Endothelial cell (in vitro differentiated cells): ENCODE measurements at regions not wholly inside any gene's neighbourhood (a gene's known extent, or its start where the extent isn't known, plus 50 kb on each side); places are given as distances from the start of the nearest gene placed in this dataset.
"Not testable (repeated sequence)": the region's sequence is repeated elsewhere in the genome, so short reads cannot be mapped to it uniquely, and the experiment has no call there.

Source experiments
- DNase-seq: peaks from one replicate; pipeline ENCODE4 v3.0.0; 2021; ENCODE audit warnings: low spot score
- H3K27ac Mint-ChIP-seq: one replicate; pipeline ENCODE4 v1.8.0; 2021; ENCODE audit warnings: mixed read lengths, inconsistent platforms; ENCODE audit not compliant: unreplicated experiment
- H3K27me3 Mint-ChIP-seq: one replicate; pipeline ENCODE4 v1.8.0; 2021; ENCODE audit warnings: mild to moderate bottlenecking, moderate library complexity, mixed read lengths, inconsistent platforms; ENCODE audit not compliant: unreplicated experiment
- H3K36me3 Mint-ChIP-seq: one replicate; pipeline ENCODE4 v1.8.0; 2021; ENCODE audit warnings: mild to moderate bottlenecking, low read depth, mixed read lengths, inconsistent platforms; ENCODE audit not compliant: unreplicated experiment
- H3K4me1 Mint-ChIP-seq: one replicate; pipeline ENCODE4 v1.8.0; 2021; ENCODE audit warnings: mild to moderate bottlenecking, mixed read lengths, inconsistent platforms; ENCODE audit not compliant: unreplicated experiment
- H3K4me3 Mint-ChIP-seq: one replicate; pipeline ENCODE4 v1.8.0; 2021; ENCODE audit warnings: mild to moderate bottlenecking, mixed read lengths, inconsistent platforms; ENCODE audit not compliant: unreplicated experiment
- H3K9me3 Mint-ChIP-seq: one replicate; pipeline ENCODE4 v1.8.0; 2021; ENCODE audit warnings: mixed read lengths, inconsistent platforms; ENCODE audit not compliant: unreplicated experiment
- TF ChIP-seq, protein P1 (sequence below): fragments of 200-600 bp; sonication (generic); IDR thresholded peaks from one replicate; pipeline ENCODE4 v1.5.0; 2021; ENCODE audit warnings: antibody characterized with exemption; ENCODE audit not compliant: unreplicated experiment

DNA sequence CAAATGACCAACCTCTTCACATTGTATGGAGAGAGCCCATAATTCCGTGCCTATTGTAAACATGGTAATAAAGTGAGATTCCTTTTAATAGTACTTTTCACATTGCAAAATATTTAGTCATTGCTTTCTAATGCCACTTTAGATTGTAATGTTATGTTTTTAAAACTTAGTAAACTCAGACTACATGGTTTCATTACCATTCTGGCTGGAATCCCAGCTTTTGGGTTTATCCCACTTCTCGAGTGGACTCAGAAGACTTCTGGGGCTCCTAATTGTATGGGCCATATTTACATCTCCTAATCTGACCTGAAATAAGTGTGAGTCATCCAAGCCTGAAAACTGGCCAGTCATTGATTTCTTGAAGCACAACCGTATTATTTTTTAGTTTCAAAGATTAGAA is 217.6 kb downstream of the CAAP1 start:
- TF ChIP-seq, protein P1, sequence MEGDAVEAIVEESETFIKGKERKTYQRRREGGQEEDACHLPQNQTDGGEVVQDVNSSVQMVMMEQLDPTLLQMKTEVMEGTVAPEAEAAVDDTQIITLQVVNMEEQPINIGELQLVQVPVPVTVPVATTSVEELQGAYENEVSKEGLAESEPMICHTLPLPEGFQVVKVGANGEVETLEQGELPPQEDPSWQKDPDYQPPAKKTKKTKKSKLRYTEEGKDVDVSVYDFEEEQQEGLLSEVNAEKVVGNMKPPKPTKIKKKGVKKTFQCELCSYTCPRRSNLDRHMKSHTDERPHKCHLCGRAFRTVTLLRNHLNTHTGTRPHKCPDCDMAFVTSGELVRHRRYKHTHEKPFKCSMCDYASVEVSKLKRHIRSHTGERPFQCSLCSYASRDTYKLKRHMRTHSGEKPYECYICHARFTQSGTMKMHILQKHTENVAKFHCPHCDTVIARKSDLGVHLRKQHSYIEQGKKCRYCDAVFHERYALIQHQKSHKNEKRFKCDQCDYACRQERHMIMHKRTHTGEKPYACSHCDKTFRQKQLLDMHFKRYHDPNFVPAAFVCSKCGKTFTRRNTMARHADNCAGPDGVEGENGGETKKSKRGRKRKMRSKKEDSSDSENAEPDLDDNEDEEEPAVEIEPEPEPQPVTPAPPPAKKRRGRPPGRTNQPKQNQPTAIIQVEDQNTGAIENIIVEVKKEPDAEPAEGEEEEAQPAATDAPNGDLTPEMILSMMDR, result no peak
- Mint-ChIP-seq H3K9me3 (no peaks in the 10 kb centered on the region), H3K4me3 (no peak overlapping the region), H3K4me1 (peaks cover 8% of the 10 kb centered on the region), H3K27ac (no peak overlapping the region), H3K36me3 (no peaks in the 10 kb centered on the region), H3K27me3 (no peaks in the 10 kb centered on the region)
- no peak for DNase-seq

DNA sequence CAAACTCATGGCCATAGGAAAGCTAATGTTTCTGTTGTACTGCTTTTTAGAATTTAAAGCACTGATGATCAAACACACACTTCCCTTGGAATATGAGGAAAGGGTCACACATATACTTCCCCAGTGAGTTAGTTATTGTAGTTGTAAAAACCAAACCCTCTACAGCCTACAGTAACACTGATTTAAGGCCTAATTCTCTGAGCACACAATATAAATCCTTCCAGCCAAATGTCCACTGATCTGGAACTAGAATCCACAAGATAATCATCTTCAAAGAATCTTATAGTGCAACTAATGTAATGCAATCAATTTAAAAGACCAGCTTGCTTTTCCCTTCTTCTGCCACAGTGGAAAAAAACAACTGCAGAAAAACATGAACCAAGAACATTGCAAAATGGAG is 219.3 kb downstream of the CAAP1 start:
- no peak overlapping the region for H3K27ac Mint-ChIP-seq
- H3K4me1 Mint-ChIP-seq, result peaks cover 11% of the 10 kb centered on the region
- TF ChIP-seq, protein P1, result no peak
- no peak for DNase-seq
- no peaks in the 10 kb centered on the region for H3K36me3 Mint-ChIP-seq
- H3K27me3 Mint-ChIP-seq, result no peaks in the 10 kb centered on the region
- H3K4me3 Mint-ChIP-seq, result no peak overlapping the region
- H3K9me3 Mint-ChIP-seq, result no peaks in the 10 kb centered on the region

DNA sequence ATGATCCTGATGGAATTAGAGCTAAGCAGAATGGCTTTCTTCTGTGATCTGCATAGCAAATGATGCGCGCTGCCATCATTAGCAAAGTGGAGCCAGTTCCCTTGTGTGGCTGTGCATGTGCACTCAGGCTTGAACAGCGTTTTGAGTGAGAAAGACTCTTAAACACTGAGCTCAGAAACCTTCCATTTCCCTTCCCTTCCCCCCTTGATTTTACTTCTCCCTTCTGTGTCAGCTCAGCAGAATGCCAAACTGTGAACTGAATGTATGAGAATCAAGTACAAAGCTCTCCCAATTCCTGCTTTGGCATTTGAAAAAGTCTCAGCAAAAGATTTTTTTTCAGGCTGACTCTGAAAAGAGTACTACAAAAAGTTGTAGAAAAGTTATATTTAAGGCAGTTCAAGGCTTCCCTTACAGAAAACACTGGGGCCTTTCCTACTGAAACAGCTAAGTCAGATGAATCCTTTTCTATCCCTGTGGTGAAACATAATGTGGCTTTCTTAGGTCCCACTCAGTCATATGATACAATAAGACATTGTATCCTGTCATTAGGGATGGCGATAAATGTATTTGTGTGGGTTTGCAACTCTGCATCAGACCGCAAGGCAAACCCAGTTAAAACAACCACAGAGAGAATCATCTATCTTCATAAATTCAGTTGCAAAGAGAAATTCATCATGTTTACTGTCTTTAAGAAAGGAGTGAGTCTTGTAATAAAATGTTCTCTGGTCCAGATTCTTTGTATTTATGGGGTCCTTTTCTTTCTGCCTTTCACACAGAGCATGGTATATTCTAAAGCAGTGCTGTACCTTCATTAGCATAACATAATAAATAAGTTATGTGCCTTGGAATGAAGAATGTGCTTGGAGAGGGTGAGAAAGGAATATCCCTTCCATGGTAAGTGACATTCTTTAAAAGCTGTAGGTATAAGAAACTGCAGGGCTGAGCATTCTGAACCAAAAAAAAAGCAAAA is 222.6 kb downstream of the CAAP1 start:
- TF ChIP-seq, protein P1, result no peak
- no peak for DNase-seq
- Mint-ChIP-seq H3K27ac (no peak overlapping the region), H3K4me1 (peaks cover 3% of the 10 kb centered on the region), H3K36me3 (no peaks in the 10 kb centered on the region), H3K4me3 (no peak overlapping the region), H3K27me3 (peaks cover 2% of the 10 kb centered on the region), H3K9me3 (no peaks in the 10 kb centered on the region)

DNA sequence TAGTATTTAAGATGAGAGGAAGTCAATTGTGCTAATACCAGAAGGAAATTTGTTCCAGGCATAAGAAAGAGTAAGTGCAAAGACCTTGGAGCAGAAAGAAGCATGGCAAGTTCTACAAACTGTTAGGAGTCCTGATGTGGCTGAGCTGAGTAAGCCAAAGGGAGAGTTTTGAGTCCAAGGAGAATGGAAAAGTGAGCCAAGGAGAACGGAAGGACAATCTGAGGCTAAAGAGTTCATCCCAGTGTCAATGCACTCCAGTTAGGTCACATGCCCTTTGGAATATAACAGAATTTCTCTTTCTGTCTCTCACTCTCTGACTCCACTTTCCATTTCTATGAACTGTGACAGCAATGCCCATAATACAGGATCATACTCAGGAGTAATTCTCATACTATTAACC is 224.7 kb downstream of the CAAP1 start:
- TF ChIP-seq, protein P1, result no peak
- no peaks in the 10 kb centered on the region for H3K36me3 Mint-ChIP-seq
- no peak for DNase-seq
- H3K27ac Mint-ChIP-seq, result no peak overlapping the region
- no peaks in the 10 kb centered on the region for H3K9me3 Mint-ChIP-seq
- no peak overlapping the region for H3K4me3 Mint-ChIP-seq
- peaks cover 3% of the 10 kb centered on the region for H3K4me1 Mint-ChIP-seq
- H3K27me3 Mint-ChIP-seq, result peaks cover 2% of the 10 kb centered on the region

DNA sequence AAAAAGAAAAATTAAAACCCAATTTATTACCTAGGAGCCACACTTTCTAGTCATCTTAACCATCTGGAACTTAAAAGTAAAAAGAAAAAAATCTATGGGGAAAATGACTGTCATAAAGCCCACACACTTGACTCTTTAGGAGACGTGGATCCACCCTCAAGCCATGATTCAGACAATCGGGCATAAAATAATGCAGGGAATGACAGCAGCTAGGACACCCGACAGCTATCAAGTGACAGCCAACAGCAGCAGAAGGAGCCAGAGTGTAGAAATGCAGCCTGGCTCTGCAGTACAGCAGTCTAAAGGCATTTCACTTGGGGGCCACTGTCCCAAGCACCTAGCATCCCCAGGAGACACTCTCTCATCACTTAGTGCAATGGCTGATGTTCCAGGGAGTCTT is 226.9 kb downstream of the CAAP1 start:
- H3K27ac Mint-ChIP-seq, result no peak overlapping the region
- no peak for DNase-seq
- H3K9me3 Mint-ChIP-seq, result no peaks in the 10 kb centered on the region
- H3K4me3 Mint-ChIP-seq, result no peak overlapping the region
- H3K36me3 Mint-ChIP-seq, result no peaks in the 10 kb centered on the region
- peaks cover 2% of the 10 kb centered on the region for H3K27me3 Mint-ChIP-seq
- H3K4me1 Mint-ChIP-seq, result peaks cover 3% of the 10 kb centered on the region
- TF ChIP-seq, protein P1, result no peak

DNA sequence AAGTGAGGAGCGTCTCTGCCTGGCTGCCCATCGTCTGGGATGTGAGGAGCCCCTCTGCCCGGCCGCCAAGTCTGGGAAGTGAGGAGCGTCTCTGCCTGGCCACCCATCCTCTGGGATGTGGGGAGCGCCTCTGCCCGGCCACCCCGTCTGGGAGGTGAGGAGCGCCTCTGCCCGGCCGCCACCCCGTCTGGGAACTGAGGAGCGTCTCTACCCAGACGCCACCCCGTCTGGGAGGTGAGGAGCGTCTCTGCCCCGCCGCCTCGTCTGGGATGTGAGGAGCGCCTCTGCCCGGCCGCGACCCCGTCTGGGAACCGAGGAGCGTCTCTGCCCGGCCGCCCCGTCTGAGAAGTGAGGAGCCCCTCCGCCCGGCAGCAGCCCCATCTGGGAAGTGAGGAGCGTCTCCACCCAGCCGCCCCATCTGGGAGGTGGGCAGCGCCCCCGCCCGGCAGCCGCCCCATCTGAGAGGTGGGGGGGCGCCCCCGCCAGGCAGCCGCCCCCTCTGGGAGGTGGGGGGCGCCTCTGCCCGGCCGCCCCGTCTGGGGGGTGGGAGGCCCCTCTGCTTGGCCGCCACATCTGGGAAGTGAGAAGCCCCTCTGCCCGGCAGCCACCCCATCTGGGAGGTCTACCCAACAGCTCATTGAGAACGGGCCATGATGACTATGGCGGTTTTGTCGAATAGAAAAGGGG is 228.4 kb downstream of the CAAP1 start:
- not testable (repeated sequence) for H3K4me3 Mint-ChIP-seq, H3K27me3 Mint-ChIP-seq, H3K36me3 Mint-ChIP-seq, H3K9me3 Mint-ChIP-seq, DNase-seq, H3K4me1 Mint-ChIP-seq, H3K27ac Mint-ChIP-seq
